ENCODE measurements at regions not wholly inside any gene's neighbourhood (a gene's known extent, or its start where the extent isn't known, plus 50 kb on each side); places are given as distances from the start of the nearest gene placed in this dataset.
A peak's percentile ranks its signal among the peaks of the same experiment; 100 is the strongest.

DNA sequence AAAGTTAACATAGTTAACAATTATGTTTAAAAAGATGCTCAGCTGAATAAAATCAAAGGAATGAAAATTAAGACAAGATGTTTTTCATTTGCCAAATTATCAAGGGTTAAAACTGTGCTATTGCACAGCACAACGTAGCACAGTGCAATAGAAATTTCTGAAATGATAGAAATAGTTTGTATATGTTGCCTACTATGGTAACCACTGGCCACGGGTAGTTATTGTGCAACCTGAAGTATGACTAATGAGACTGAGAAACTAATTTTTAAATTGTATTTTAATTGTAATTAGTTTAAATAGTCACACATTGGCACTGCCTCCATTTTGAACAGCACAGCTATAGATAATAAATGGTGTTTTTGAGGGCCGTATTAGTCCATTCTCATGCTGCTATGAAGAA is 343.1 kb upstream of the FAM241A start:
- CTCF ChIA-PET, result no interaction called here

More for the DNA sequence above, 343.1 kb upstream of the FAM241A start:
- no peak overlapping the region for H2BK20ac ChIP-seq (ENCODE audit: low read depth, low read length)
- no peak overlapping the region for H3K18ac ChIP-seq (ENCODE audit: low read depth, low read length)
- H2AK5ac ChIP-seq (ENCODE audit: low read depth, low read length), result no peak overlapping the region
- no peak overlapping the region for H2BK5ac ChIP-seq (ENCODE audit: low read depth, low read length, poor library complexity, severe bottlenecking)
- intact Hi-C loops (cut with micrococcal nuclease) (no loop called here), dilution Hi-C loops (cut with HindIII; ENCODE audit: low sequenced_read_pairs, unreplicated experiment) (no loop called here), in situ Hi-C loops (cut with MboI; ENCODE audit: low sequenced_read_pairs) (no loop called here)
- H3K56ac ChIP-seq (ENCODE audit: extremely low read depth, insufficient read depth, low read length), result no peak overlapping the region
- H2AFZ ChIP-seq (replicated peaks; ENCODE audit: low read length, poor library complexity), result no peak overlapping the region
- POLR2A ChIA-PET (ENCODE audit: unreplicated experiment), result no interaction called here
- H3K9me1 ChIP-seq (ENCODE audit: insufficient read depth, low read length), result no peaks in the 10 kb centered on the region
- no peak overlapping the region for H4K91ac ChIP-seq (ENCODE audit: insufficient read depth, low read depth, low read length)
- WGBS, 2 experiments (ENCODE audit: extremely low coverage in 2 of 2, insufficient read length in 1 of 2), result no CpG with 5 or more reads among the region's 3 CpGs
- H3K4ac ChIP-seq (ENCODE audit: low read depth, low read length), result no peak overlapping the region
- H3K27ac ChIP-seq (ENCODE audit: insufficient read depth, low read length), result no peak overlapping the region
- H4K5ac ChIP-seq (ENCODE audit: low read depth, low read length), result no peak overlapping the region
- H3K27me3 ChIP-seq (ENCODE audit: control insufficient read depth, insufficient read depth, low read length), result no peaks in the 10 kb centered on the region; the same call in 1 of the 2 replicates
- no peak overlapping the region for H4K8ac ChIP-seq (ENCODE audit: low read depth in 2 of 2, low read length in 2 of 2)
- DNase-seq (no peak), ATAC-seq (ENCODE audit: low read depth) (no peak)
- no peaks in the 10 kb centered on the region for H3K9me3 ChIP-seq (ENCODE audit: control insufficient read depth, insufficient read depth, low read length)
- no peak overlapping the region for H3K4me2 ChIP-seq (ENCODE audit: low read depth, low read length)
- H3K9ac ChIP-seq (ENCODE audit: low read depth, low read length), result no peak overlapping the region
- H3K4me1 ChIP-seq (ENCODE audit: control insufficient read depth, insufficient read depth, low read length), result no peaks in the 10 kb centered on the region
- H3K23ac ChIP-seq (ENCODE audit: low read depth, low read length), result no peak overlapping the region
- no peak overlapping the region for H3K4me3 ChIP-seq (ENCODE audit: insufficient read depth, low read depth, low read length)
- H4K20me1 ChIP-seq (ENCODE audit: insufficient read depth, low read length), result no peaks in the 10 kb centered on the region
- H2BK15ac ChIP-seq (ENCODE audit: low read depth, low read length), result no peak overlapping the region
- no peak overlapping the region for H2AK9ac ChIP-seq (replicated peaks; ENCODE audit: low read depth, low read length, poor library complexity)
- no TSS peak for BruUV-seq (replicated peaks)
- no peaks in the 10 kb centered on the region for H3K36me3 ChIP-seq (ENCODE audit: control insufficient read depth, insufficient read depth, low read length)
- H2BK120ac ChIP-seq (ENCODE audit: low read depth, low read length), result no peak overlapping the region
- H3K79me1 ChIP-seq (ENCODE audit: low read depth in 1 of 2, low read length in 2 of 2), result no peaks in the 10 kb centered on the region
- TF ChIP-seq USF2 (IDR thresholded peaks at IDR 0.05; ENCODE audit: low read depth, low read length) (no peak), RAD21 (IDR thresholded peaks at IDR 0.05; ENCODE audit: low read length) (no peak), CEBPB (IDR thresholded peaks at IDR 0.05; ENCODE audit: low read depth, low read length) (peak; percentile 80), RCOR1 (IDR thresholded peaks at IDR 0.05; ENCODE audit: insufficient replicate concordance, low read length) (no peak)
- no peak overlapping the region for H3K14ac ChIP-seq (replicated peaks; ENCODE audit: low read depth, low read length)

Data from IMR-90 (cell line).